ENCODE measurements at regions not wholly inside any gene's neighbourhood (a gene's known extent, or its start where the extent isn't known, plus 50 kb on each side); places are given as distances from the start of the nearest gene placed in this dataset.

DNA sequence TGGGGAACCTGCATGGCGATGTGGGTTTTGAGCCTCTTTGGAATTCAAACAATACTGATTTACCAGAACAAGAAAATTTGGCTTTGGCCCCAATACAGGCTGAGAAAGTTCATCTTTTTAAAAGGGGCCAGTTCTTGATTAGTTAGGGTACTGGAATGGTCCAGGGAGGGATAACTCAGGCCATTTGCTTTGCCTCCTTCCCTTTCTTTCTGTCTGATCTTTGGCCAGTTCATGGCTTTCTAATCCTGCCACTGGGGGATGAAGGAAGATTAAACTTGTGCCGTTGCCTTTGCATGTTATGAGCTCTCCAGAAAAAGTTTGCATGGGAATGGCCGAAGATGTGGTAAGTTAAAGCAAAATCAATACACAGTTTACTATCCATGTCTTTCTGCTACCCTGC is 78.4 kb downstream of the ADAMTS15 start:
- no peak for DNase-seq

DNA sequence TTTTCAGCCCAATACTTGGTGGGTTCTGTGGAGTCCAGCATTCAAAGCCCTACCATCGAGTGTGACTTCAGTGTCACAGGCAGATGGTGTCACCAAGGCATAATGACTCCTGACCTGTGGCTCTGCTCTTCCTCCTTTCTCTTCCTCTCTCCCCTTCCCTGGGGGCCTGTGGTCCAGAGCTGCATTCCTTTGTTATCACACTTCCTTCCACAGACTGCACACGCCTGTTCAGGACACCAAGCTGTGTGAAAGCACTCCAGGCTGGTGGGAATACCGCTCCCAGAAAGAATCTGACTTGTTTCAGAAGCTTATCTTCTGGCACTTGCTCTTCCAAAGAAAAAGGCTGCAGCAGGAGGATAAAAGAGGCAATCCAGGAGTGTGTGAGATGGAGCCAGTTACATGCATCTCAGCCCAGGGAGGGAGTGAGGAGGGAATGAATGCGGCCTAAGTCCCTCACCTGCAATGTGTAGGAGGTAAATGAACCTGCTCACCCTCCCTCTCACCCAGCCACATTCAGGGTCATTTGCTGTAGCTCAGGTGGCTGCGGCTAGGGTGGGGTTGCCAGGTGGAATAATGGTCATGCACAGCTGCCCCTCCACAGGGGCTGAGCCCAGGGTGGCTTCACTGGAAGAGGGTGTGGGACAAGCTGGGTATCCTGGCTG is 79.3 kb downstream of the ADAMTS15 start:
- DNase-seq, result peak; percentile 61

DNA sequence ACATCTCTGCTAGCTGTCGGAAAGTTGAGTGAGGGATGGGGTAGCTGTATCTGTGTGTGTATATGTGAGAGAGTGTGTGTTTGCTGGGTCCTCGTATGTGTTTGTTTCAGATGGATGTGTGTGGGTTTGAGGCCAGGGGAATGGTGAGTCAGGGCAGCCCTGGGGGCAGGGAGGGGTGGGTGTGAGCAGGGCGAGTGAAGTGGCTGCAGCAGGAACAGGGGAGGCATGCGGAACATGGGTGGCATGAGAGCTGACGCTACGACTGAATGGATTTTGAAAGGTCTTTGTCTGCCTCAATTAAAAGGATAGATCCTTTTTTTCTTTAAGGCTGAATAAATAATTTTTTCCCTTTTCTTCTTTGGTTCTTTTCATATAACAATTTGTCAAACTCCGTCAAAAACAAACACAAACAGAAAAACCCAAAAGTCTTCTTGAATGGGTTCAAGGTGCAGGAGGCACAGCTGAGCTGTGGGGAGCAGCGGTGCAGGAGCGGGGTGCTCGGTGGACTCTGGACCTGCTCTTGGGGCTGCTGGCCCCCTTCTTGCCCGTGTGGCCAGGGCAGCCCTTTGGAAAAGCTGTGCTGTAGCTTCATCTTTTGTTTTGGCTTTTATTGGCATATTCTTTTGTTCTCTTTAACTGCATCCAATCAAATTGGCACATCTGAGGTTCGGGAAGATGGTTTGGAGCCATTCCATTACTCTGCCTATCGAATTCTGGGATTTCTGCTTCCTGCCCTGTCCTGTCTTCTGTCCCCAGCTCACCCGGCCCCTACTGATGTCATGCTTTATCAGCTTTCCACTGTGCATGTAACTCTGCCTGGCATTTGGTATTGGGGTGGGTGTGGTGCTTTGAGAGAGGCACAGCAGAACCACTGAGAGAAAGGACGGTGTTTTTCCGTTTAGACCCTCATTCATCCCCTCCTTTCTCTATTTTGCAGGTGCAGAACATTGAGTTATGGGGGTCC is 80.1 kb downstream of the ADAMTS15 start:
- peak; percentile 19 for DNase-seq

DNA sequence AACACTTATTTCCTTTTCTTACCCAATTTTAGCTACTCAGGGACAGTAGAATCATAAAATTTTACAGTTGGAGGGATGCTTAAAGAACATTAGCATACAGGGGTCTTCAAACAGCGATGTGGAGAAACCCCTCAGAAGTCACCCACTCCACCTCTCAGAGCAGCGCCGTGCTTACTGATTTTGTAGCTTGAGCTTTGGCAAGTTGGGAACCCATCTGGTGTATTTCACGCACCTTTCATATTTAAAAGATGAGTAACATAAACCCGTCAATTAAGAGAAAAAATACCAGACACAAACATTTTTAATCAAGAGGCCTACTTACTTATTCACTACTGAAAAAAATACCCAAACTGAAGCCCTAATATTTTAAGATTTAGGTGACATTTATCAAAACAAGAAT is 80.9 kb downstream of the ADAMTS15 start:
- no peak for DNase-seq

DNA sequence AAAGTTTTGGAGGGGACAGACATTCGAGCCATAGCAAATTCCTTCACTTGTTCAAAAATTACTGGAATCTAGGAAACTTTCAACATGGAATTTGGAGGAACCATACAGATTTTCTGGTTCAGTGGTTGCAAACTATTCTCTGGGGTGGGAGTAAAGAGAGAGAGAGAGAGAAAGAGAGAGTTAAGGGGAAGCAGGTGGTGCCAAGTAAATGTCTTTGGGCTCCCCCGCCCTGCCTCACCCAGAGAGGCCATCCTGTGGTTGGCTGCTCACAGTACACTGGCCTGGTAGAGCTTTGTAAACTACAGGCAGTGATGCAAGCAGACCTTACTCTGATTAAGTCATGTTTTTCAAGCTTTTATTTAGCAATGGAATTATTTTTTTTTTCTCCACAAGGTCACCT is 82.6 kb downstream of the ADAMTS15 start:
- peak; percentile 29 for DNase-seq

DNA sequence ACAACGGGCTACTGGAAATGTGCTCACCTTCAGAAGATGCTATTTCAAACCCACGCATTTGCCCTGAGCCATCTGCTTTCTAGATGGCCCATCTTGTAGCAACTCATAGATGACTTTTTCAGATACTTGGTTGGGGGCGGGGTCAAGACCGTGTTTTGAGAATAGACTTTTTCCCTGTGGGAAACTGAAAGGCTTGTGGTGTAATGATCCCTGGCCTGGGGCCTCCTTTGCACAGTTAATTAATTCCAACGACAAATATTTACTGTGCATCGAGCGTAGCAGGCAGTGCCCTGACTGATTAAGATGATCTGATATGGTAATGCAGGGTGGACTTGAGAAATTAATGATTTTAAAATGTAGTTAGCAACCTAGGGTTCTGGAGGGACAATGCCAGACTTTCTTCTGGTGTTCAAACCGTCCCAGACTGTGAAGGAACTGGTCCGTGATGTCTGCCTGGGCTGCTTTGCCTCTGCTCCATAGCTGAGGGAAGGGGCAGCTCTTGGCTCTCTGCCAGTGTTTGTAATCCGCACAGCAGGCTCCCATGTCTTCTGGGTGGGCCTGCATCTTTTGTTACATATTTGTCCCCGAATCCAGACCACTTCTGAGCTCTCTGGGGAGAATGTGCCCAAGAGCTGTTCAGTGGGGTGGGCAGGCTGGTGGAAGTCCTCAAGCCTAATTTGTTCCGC is 84.8 kb downstream of the ADAMTS15 start:
- no peak for DNase-seq

DNA sequence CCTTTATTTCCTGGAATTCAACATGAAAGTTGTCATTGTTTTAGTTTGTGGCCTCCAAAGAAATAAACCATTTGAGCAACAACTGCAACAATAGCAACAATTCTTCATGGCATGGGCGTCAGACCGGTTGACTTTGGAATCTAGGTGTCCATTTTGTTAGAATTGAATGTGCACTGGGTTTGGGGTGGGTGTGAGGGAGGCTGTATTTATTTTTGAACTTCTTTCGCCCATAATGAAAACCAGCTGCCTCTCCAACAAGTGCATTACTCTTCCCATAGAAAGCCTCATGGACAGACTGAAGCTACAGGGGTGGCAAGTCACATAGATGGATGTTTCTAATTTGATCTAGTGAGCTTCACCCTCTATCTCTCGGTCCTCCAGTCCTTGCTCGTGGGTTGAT is 85.4 kb downstream of the ADAMTS15 start:
- peak; percentile 17 for DNase-seq

DNA sequence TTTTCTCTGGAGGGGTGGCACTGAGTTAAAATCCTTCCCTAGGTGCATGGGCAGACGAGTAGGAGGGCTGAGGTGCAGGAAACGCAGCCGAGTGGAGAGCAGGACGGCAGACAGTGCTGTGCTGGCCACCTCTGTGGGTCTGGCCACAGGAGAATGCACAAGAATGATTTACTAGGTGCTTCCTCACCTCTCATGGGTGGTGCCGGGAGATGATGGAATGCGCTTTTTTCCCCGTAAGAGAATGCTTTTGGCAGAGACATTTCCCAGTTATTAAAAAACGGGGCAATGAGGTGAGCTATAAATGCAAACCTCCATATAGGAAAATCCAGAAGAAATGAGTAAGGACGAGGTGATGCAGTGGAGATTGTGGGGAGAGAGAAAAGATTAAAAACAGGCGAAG is 86.1 kb downstream of the ADAMTS15 start:
- no peak for DNase-seq

DNA sequence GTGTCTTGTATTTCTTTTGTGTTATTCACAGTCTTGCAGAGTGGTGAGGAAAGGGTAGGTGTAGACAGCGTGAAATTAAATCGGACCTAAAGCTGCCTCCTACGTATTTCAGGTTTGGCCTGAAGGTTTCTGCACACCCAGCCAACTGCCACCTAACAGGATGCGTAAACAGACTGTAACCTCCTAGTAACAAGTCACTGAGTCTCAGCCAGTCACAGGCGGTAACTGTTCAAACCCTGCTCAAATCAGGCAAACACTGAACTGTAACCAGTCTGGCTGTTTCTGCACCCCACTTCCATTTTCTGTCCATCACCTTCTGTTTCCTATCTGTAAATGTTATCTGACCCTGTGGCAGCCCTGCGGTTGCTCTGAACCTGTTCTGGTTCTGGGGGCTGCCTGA is 87.1 kb downstream of the ADAMTS15 start:
- DNase-seq, result no peak

DNA sequence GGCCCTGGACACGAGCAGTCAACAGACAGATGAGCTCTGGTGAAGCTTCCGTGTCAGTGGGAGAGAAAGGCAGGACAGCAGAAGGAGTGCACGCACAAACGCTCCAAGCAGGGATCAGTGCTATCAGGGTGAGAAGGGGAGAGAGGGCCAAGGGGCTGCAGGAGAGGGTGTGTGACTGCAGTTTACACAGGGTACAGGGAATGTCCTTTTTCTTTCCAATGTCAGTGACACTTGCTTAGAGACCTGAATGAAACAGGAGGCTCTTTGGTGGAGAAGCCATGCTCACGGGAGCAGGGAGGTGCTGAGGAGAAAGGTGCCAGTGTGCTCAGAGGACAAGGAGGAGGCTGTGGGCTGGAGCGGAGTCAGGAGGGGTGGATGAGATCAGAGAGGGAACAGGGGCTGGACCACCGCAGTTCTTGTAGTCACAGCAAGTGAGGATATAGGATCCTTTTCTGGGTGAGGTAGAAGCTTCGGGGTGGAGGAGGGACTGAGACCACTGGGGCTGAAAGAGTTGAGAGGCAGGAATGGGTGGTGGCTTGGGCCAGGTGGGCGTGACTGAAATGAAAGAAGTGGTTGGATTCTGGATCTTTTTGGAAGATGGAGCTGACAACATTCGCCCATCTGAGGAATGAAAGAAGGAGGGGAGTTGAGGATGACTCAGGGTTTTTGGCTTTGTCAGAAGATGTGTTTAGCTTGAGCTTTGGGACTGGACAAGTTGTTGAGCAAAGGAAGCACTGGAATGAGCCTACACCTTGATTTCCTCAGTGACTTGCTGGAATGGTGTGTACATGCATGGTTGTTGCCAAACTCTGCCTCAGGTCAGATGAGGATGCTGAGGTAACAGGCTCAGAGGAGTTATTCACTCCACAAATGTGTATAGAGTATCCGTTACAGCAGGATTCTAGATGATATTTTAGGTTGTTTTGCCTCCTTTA is 87.9 kb downstream of the ADAMTS15 start:
- peak; percentile 23 for DNase-seq

DNA sequence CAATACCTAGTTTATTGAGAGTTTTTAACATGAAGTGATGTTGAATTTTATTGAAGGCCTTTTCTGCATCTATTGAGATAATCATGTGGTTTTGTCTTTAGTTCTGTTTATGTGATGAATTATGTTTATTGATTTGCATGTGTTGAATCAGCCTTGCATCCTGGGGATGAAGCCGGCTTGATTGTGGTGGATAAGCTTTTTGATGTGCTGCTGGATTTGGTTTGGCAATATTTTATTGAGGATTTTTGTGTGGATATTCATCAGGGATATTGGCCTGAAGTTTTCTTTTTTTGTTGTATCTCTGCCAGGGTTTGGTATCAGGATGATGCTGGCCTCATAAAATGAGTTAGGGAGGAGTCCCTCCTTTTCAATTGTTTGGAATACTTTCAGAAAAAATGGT is 91.2 kb downstream of the ADAMTS15 start:
- peak; percentile 29 for DNase-seq

DNA sequence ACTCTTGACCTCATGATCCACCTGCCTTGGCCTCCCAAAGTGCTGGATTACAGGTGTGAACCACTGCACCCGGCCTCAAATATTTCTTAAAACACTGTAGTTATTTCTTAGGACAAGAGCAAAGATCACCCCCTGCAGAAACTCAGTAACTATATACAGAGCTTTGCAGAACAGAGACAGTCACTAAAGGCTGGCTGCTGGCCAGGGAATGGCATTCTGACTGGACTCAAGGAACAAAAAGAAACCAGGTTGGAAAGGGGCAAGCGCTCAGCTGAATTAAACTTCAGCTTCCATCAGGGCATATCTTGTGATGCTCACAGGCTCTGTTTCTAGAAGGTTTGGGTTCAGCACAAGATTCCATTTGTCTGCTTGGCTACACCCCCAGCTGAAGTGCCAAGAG is 95.8 kb downstream of the ADAMTS15 start:
- no peak for DNase-seq

DNA sequence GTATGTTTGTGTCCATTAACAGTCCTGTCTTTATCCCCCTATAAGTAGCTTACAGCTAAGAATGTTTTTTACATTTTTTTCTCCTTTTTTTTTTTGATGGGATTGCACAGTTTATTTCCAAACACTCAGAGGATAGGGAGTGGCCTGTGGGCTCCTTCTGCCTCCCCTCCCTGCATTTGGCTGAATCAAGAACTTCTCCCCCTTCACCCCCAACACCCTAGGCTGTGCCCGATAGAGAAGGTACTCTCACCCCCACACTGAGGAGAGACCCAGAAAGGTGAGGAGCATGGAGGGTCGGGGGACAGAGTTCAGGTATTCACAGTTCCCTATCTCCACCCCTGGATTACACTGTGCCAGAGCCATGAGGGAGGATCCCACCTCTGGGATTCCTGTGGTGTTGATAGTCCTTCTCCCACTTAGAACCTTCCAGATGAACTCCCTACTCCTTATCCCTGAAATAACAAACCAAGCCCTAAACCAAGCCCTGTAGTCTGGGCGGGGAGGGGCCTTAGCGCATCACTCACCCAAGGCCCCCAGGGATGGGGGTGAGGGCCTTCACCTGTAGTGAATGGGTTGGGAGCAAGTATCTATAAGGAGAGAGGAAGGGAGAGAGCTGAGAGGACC is 97.1 kb downstream of the ADAMTS15 start:
- DNase-seq, result no peak

DNA sequence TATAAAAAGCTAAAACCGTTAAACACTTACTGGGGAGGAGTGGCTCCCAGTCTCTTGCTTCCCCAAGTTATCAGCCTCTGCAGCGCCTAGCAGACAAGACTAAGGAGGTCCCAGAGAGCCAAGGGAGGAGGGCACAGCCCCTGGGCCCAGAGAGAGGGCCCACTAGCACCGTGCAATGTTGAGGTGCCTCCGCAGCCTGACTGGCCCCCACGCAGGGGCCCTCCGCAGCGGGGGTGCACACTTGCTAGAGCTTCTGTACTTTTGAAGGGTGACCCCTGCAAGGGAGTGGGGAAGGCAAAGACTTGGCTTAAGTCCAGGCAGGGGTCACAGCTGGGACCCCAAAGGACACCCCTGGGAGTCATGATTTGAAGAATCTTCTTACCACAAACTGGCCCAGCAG is 98.0 kb downstream of the ADAMTS15 start:
- no peak for DNase-seq

DNA sequence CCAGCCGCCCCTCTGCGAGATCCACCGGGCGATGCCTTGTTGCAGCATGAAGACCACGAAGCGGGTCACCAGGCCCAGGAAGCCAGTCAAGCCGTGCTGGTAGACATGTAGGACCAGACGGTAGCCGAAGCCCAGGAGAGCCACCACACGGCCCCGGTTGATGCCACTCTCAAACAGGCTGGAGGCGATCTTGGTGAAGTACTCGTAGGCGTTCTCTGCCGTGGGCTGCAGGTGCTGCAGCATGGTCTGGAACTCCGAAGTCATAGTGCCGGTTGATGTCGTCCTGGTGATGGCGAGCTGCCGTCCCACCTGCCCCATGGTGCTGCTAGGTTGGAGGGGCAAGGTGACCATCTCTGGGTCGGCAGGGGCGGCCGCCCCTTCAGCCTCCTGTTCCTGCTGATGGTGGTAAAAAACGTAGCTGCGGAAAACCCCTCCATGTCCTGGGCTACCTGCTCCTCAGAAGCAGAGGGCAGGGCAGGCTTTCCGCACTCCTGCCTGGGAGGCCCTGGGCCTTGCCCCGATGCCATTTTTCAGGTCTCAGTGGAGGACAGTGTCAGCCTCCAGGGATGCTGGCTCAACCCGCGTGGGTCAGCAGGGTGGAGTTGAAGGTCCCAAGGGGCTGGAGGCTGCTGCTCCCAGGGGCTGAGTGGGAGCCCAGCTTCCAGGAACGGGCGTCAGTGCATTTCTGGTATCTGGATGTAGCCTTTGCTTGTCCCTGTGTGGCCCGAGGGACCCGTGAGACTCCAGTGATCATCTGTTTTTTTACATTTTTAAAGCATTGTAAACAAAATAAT is 98.7 kb downstream of the ADAMTS15 start:
- DNase-seq, result no peak

DNA sequence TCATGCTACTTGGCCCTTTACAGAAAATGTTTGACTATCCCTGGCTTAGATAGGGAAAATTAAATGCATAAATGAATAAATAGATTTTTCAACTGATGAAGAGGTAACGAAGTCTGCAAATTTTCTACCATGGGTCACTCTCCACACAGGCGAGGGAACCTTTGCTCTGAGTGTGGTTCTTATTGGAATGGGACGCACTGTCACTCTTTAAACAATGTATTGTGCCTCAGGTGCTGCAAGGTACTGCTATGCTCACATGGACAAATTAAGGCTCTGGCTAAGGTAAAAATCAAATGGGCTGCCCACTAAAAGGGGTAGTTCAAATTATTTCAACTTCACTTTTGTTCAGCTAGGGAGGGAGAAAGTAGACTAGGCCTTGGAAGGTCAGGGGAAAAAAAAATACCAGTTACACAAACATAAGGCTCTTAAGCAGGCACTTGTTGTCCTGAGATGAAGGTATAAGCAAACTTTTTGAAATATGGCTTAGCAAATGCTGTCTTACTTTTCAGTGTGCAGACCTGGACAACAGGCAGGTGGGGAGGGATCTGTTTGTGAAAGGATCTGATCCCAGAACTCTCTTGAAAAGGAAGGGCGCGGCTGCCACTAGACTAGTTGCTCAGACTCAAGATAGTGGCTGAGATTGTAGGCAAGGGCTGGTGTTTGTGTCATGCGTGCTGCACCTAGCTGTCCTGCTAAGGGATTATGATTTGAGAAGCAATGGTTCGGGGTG is 99.5 kb downstream of the ADAMTS15 start:
- no peak for DNase-seq

DNA sequence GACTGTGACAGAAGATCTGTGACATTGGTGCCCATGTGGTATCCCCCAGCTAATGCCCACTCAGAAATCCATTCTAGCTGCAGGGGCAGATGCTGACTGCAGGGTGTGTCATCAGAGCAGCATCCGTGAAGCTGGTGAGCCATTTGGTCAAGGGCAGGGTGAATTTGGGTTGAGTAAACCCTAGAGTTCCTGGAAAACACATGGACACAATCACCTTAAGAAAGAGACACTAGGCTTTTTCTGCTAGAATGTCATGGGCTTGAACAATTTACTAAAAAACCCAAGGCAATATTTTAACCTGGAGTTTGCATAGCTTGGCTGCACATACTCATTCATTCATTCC is 100.0 kb downstream of the ADAMTS15 start:
- DNase-seq, result no peak

DNA sequence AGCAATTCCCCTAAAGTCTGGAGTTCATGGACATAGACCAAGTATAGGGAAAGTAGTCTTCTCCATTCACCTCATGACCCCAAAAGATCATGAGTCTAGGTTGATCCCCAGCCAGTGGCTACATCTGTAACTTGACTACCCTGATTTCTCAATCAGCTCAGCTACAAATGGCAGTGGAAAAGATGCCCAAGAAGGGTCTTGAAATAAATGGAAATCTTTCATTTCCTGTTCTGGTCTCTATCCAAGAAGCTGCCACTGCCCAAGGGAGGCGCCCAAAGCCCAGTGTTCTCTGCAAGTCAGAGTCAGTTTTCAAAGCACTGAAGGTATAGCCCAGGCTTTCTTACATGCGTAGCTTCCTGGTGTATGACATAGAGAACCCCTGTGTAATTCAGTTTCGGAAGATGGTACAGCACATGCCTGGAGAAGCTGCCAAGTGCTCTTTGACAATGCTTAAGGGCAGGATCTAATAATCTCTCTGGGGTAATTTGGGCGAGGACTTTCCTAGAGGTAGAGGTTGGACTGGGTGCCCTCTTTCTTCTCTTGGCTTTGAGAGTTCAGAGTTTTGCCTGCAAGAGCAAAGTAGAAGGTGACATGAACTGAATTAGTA is 101.1 kb downstream of the ADAMTS15 start:
- no peak for DNase-seq

DNA sequence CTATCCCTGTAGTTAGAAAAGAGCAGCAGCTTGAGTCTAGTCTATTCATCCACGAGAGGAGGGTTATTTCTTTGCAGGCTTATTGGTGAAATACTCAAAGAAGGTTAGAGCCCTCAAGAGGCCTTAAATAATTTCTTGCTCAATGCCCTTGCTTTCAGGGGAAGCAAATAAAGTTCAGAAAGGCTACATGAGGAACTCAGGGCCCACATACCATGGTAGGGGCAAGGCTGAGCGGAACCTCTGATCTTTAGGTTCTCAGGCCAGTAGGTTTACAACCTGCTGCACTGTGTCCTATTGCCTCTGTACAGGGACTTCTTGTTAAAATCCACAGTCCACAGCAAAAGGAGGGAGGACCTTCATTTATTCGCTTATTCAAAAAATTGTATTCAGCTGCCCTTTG is 101.7 kb downstream of the ADAMTS15 start:
- DNase-seq, result no peak

DNA sequence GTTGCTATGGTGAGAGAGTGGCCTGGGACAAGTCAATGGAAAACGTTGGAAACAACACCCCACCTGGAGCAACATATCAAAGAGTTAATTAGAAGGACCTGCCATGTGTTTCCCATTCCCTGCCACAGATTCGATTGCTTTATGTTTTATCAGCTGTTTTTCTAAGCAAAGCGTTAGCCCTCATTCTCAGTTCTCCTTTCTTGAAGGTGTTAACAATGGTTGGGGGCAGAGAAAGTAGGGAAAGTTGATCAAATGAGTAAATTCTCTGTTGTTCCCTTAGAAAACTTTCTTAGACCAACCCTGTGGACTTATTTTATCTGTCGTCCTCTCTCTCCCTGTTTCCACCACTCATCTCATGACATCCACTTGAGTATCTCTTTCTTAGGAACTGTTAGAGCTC is 102.5 kb downstream of the ADAMTS15 start:
- no peak for DNase-seq
